Cardiac fibroblast (primary cell): ENCODE measurements at regions not wholly inside any gene's neighbourhood (a gene's known extent, or its start where the extent isn't known, plus 50 kb on each side); places are given as distances from the start of the nearest gene placed in this dataset.
"Not testable (repeated sequence)": the region's sequence is repeated elsewhere in the genome, so short reads cannot be mapped to it uniquely, and the experiment has no call there.

Experiments used
- DNase-seq, 2 donors: peaks; one replicate each; pipeline versions ENCODE4 v3.0.0 to v3.0.0-alpha.2; 2010; ENCODE audit warnings: low read depth in 2 of 2
- H3K4me3 ChIP-seq, 2 donors: replicated peaks in 1 of 2; 1 replicate in 1 of 2; 2 replicates in 1 of 2; pipeline ENCODE4 v1.5.1; 2011; ENCODE audit warnings: low read depth in 2 of 2, low read length in 2 of 2, mild to moderate bottlenecking in 2 of 2, moderate library complexity in 1 of 2
- CTCF ChIP-seq: IDR thresholded peaks from one replicate; pipeline ENCODE4 v1.5.1; 2011; ENCODE audit warnings: low read depth, mild to moderate bottlenecking, low read length, inconsistent platforms

GRCh38 chr22:26768156-26768515 lies 110.7 kb downstream of the MIAT start:
- no peak for TF ChIP-seq CTCF
- H3K4me3 ChIP-seq, result no peak overlapping the region
- DNase-seq, result no peak

- DNase-seq, result peak; percentile 32 to 59
- no peak overlapping the region for H3K4me3 ChIP-seq
- TF ChIP-seq CTCF, result no peak
These were observed 111.6 kb downstream of the MIAT start for GRCh38 chr22:26768952-26769351.

- no peak overlapping the region for H3K4me3 ChIP-seq
- no peak for TF ChIP-seq CTCF
- DNase-seq, result no peak
These were observed 112.3 kb downstream of the MIAT start for GRCh38 chr22:26769663-26770062.

GRCh38 chr22:26770624-26771023 lies 113.2 kb downstream of the MIAT start:
- peak; percentile 69 to 88 for DNase-seq
- no peak overlapping the region for H3K4me3 ChIP-seq
- TF ChIP-seq CTCF, result no peak

GRCh38 chr22:26773054-26773453 lies 115.7 kb downstream of the MIAT start:
- not testable (repeated sequence) for H3K4me3 ChIP-seq, DNase-seq

GRCh38 chr22:26775394-26775793 lies 118.0 kb downstream of the MIAT start:
- TF ChIP-seq CTCF, result no peak
- no peak for DNase-seq

GRCh38 chr22:26777156-26777801 lies 119.9 kb downstream of the MIAT start:
- TF ChIP-seq CTCF, result no peak
- peak in 1 of 2 donors; percentile 41 for DNase-seq
- no peak overlapping the region for H3K4me3 ChIP-seq

More at GRCh38 chr22:26775394-26775793, 118.0 kb downstream of the MIAT start:
- no peak overlapping the region for H3K4me3 ChIP-seq
